Adrenal gland (tissue), 9 donors: ENCODE measurements at regions not wholly inside any gene's neighbourhood (a gene's known extent, or its start where the extent isn't known, plus 50 kb on each side); places are given as distances from the start of the nearest gene placed in this dataset.
"Not testable (repeated sequence)": the region's sequence is repeated elsewhere in the genome, so short reads cannot be mapped to it uniquely, and the experiment has no call there.

Experiments
- DNase-seq, 7 donors: peaks; one replicate each; pipeline ENCODE4 v3.0.0-alpha.2; 2019 to 2020
- H3K27ac ChIP-seq, 5 donors: fragments of 200-600 bp; sonication (generic) in 4 of 5; 1 replicate in 3 of 5; 2 replicates in 2 of 5; pipeline versions ENCODE4 v1.5.1 to v1.8.0; 2016 to 2020; ENCODE audit warnings: mild to moderate bottlenecking in 1 of 5
- H3K27me3 ChIP-seq: fragments of 200-600 bp; 2 replicates; pipeline ENCODE4 v1.8.0; 2021
- H3K36me3 ChIP-seq, 2 donors: fragments of 200-600 bp; replicated peaks in 1 of 2; 1 replicate in 1 of 2; 2 replicates in 1 of 2; pipeline versions ENCODE4 v1.5.1 to v1.8.0; 2018 to 2022
- H3K4me1 ChIP-seq, 2 donors: fragments of 200-600 bp; replicated peaks in 1 of 2; 1 replicate in 1 of 2; 2 replicates in 1 of 2; pipeline versions ENCODE4 v1.5.1 to v1.8.0; 2018 to 2021
- H3K4me3 ChIP-seq, 4 donors: fragments of 200-600 bp; sonication (generic) in 3 of 4; one replicate each; pipeline ENCODE4 v1.5.1; 2016 to 2018
- H3K9me3 ChIP-seq, 3 donors: fragments of 200-600 bp; sonication (generic) in 1 of 3; replicated peaks in 1 of 3; 1 replicate in 2 of 3; 2 replicates in 1 of 3; pipeline versions ENCODE4 v1.5.1 to v1.8.0; 2016 to 2021
- POLR2A ChIP-seq, 2 donors: fragments of 450-650 bp; IDR thresholded peaks; one replicate each; pipeline ENCODE4 v1.6.1; 2017; ENCODE audit warnings: antibody characterized with exemption in 2 of 2, mild to moderate bottlenecking in 2 of 2, moderate library complexity in 1 of 2
- WGBS, 4 donors: extraction: QIAGEN DNeasy Blood & Tissue Kit in 2 of 4; methylation state at CpG; one replicate each; pipeline versions ENCODE4 v1.1.5 to v1.1.7; 2013 to 2017; 5-methylcytosine and 5-hydroxymethylcytosine counted together
- intact Hi-C, 2 donors: fragments of 100-400 bp; cut with DNase I; formaldehyde crosslinking; loops; one replicate each; pipeline versions ENCODE4 v1.14.1 to v1.15.0; 2022 to 2023
- TF ChIP-seq, protein P1 (sequence below), 6 experiments: fragments of 450-650 bp in 4 of 6; fragments of 200-600 bp in 2 of 6; sonication (generic) in 1 of 6; IDR thresholded peaks; 1 replicate in 5 of 6; 2 replicates in 1 of 6; pipeline versions ENCODE4 v1.5.1 to v1.8.0; 2016 to 2021; ENCODE audit warnings: antibody characterized with exemption in 6 of 6, mild to moderate bottlenecking in 2 of 6, moderate library complexity in 1 of 6
- donor health status: healthy with polysubstance abuse.
- donor health status: Bipolar disorder and iron deficiency.
- donor health status: DM: yes; HTN: yes; CAD: no.
- donor health status: DM: no; HTN: no; CAD: no.
- donor health status: DM: no; HTN: no; CAD: no.

DNA sequence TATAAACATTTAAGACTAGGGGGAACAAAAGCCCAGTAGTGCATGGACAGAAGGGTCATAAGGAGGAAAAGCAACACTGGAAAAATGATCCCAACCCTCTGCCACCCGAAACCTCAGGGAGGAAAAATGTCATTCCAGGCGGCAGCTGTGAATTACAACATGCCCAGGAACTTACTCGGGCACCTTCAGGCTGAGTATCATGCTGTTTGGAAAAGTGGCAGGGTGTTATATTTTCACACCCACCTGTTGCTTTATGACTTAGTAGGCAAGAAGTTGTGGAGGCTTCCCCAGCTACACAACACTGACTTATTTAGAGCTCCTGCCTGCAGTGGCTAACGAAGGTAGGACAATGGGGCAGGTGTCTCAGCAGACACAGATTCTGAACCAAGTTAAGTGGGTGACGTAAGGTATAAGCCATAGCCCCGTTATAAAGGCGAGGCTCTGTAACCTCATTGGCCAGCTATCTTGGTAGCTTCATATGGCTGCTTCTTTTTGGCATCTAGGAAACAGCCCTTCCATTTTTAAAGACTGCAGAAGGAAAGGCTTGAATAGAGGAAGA is 96.1 kb upstream of the IFNG-AS1 start:
- intact Hi-C loops, result no loop called here
- no peak overlapping the region for H3K27ac ChIP-seq

DNA sequence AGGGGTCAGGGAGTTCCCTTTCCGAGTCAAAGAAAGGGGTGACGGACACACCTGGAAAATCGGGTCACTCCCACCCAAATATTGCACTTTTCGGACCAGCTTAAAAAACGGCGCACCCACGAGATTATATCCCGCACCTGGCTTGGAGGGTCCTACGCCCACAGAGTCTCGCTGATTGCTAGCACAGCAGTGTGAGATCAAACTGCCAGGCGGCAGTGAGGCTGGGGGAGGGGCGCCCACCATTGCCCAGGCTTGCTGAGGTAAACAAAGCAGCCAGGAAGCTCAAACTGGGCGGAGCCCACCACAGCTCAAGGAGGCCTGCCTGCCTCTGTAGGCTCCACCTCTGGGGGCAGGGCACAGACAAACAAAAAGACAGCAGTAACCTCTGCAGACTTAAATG is 88.8 kb upstream of the IFNG-AS1 start:
- intact Hi-C loops, DNase-seq, H3K27ac ChIP-seq, H3K27me3 ChIP-seq, H3K4me1 ChIP-seq, H3K36me3 ChIP-seq, H3K4me3 ChIP-seq, H3K9me3 ChIP-seq: not testable (repeated sequence)
- WGBS, 4 donors, result 83 to 88% (median 85%) methylated on average over 11 to 13 of the region's 13 CpGs

More for the DNA sequence above, 96.1 kb upstream of the IFNG-AS1 start:
- WGBS, 4 donors, result 75 to 78% (median 77%) methylated on average over 7 of the region's 7 CpGs
- no peak for TF ChIP-seq POLR2A (IDR thresholded peaks at IDR 0.05)
- TF ChIP-seq, protein P1, sequence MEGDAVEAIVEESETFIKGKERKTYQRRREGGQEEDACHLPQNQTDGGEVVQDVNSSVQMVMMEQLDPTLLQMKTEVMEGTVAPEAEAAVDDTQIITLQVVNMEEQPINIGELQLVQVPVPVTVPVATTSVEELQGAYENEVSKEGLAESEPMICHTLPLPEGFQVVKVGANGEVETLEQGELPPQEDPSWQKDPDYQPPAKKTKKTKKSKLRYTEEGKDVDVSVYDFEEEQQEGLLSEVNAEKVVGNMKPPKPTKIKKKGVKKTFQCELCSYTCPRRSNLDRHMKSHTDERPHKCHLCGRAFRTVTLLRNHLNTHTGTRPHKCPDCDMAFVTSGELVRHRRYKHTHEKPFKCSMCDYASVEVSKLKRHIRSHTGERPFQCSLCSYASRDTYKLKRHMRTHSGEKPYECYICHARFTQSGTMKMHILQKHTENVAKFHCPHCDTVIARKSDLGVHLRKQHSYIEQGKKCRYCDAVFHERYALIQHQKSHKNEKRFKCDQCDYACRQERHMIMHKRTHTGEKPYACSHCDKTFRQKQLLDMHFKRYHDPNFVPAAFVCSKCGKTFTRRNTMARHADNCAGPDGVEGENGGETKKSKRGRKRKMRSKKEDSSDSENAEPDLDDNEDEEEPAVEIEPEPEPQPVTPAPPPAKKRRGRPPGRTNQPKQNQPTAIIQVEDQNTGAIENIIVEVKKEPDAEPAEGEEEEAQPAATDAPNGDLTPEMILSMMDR (IDR thresholded peaks at IDR 0.05), result no peak
- H3K4me1 ChIP-seq, result no peaks in the 10 kb centered on the region
- no peaks in the 10 kb centered on the region for H3K36me3 ChIP-seq
- DNase-seq, result no peak
- H3K27me3 ChIP-seq, result no peaks in the 10 kb centered on the region
- H3K9me3 ChIP-seq, result no peaks in the 10 kb centered on the region
- H3K4me3 ChIP-seq, result no peak overlapping the region

DNA sequence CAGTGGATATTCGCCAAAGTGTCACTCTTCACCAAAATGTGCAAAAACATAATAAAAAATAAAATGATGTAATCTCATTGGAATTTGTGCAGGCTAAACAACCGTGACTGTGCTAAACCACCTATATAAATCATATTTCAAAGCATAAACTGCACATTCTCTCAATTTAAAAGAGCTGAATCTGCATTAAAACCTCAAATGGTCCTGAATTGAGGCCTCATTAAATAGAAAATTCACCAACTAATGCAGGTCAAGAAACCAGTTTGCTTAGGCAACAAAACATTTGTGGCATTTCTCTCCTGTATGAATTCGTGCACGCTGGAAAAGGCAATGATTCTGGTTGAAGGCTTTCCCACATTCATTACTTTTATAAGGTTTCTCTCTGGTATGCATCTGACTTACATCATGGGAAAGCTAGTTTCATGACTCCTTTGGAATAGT is 80.1 kb upstream of the IFNG-AS1 start:
- Histone ChIP-seq H3K36me3 (no peaks in the 10 kb centered on the region), H3K27ac (no peak overlapping the region), H3K4me3 (no peak overlapping the region), H3K27me3 (no peaks in the 10 kb centered on the region), H3K4me1 (no peaks in the 10 kb centered on the region), H3K9me3 (no peaks in the 10 kb centered on the region)
- DNase-seq, result no peak
- WGBS, 4 donors, result 66 to 72% (median 68%) methylated on average over 4 of the region's 4 CpGs
- TF ChIP-seq POLR2A (IDR thresholded peaks at IDR 0.05), result no peak
- TF ChIP-seq, protein P1 (IDR thresholded peaks at IDR 0.05), result no peak
- intact Hi-C loops, result no loop called here

DNA sequence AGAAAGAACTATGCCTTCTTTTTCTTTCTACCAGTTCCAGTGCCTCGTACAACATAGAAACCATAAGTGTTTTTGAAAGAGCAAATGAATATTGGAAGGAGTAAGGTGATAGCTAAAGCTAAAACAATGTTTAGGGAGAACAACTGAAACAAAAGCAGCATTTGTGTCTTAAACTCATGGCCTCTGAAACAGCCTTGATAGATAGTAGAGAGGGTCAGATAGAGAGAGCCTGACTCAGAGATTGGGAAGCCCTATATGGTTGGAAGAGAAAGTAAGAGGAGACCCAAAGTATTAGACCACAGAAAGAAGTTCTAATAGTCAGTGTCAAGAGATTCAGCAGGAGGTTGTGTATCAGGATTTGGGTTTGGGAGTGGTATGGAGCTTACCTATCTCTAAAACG is 79.6 kb upstream of the IFNG-AS1 start:
- Histone ChIP-seq H3K36me3 (no peaks in the 10 kb centered on the region), H3K9me3 (no peaks in the 10 kb centered on the region), H3K4me1 (no peaks in the 10 kb centered on the region), H3K27ac (no peak overlapping the region), H3K4me3 (no peak overlapping the region), H3K27me3 (no peaks in the 10 kb centered on the region)
- intact Hi-C loops, result no loop called here
- WGBS, 4 donors, result 75 to 88% (median 82%) methylated on average over 2 of the region's 2 CpGs
- DNase-seq, result no peak
- TF ChIP-seq, protein P1 (IDR thresholded peaks at IDR 0.05), result no peak
- no peak for TF ChIP-seq POLR2A (IDR thresholded peaks at IDR 0.05)
